CMK (cell line): ENCODE measurements at regions not wholly inside any gene's neighbourhood (a gene's known extent, or its start where the extent isn't known, plus 50 kb on each side); places are given as distances from the start of the nearest gene placed in this dataset.
A peak's percentile ranks its signal among the peaks of the same experiment; 100 is the strongest.
"Not testable (repeated sequence)": the region's sequence is repeated elsewhere in the genome, so short reads cannot be mapped to it uniquely, and the experiment has no call there.

Source experiments
- DNase-seq: peaks from one replicate; pipeline ENCODE4 v3.0.0-alpha.2; 2010; ENCODE audit warnings: low read depth

- no peak for DNase-seq
Measured at GRCh38 chr5:38148021-38148625, 110.2 kb upstream of the EGFLAM start.

- no peak for DNase-seq
Measured at GRCh38 chr5:38143384-38143783, 115.0 kb upstream of the EGFLAM start.

- DNase-seq = no peak
Measured at GRCh38 chr5:38141665-38142064, 116.7 kb upstream of the EGFLAM start.

- DNase-seq = no peak
Measured at GRCh38 chr5:38138574-38138973, 119.8 kb upstream of the EGFLAM start.

- no peak for DNase-seq
Measured at GRCh38 chr5:38135486-38136039, 122.8 kb upstream of the EGFLAM start.

- DNase-seq = no peak
Measured at GRCh38 chr5:38134810-38135209, 123.5 kb upstream of the EGFLAM start.

GRCh38 chr5:38134294-38134693 lies 124.1 kb upstream of the EGFLAM start:
- DNase-seq = not testable (repeated sequence)

- no peak for DNase-seq
Measured at GRCh38 chr5:38131686-38132085, 126.7 kb upstream of the EGFLAM start.

- DNase-seq = no peak
Measured at GRCh38 chr5:38124321-38124720, 134.0 kb upstream of the EGFLAM start.

- no peak for DNase-seq
Measured at GRCh38 chr5:38121420-38121819, 136.9 kb upstream of the EGFLAM start.

- no peak for DNase-seq
Measured at GRCh38 chr5:38119836-38120235, 138.5 kb upstream of the EGFLAM start.

- no peak for DNase-seq
Measured at GRCh38 chr5:38117784-38118479, 140.4 kb upstream of the EGFLAM start.

- DNase-seq = no peak
Measured at GRCh38 chr5:38115318-38115827, 143.0 kb upstream of the EGFLAM start.

GRCh38 chr5:38113880-38114279 lies 144.5 kb upstream of the EGFLAM start:
- DNase-seq = no peak

- no peak for DNase-seq
Measured at GRCh38 chr5:38113456-38113855, 144.9 kb upstream of the EGFLAM start.

- DNase-seq = no peak
Measured at GRCh38 chr5:38112938-38113337, 145.4 kb upstream of the EGFLAM start.

GRCh38 chr5:38110130-38110529 lies 148.2 kb upstream of the EGFLAM start:
- DNase-seq = no peak

GRCh38 chr5:38107096-38107495 lies 151.3 kb upstream of the EGFLAM start:
- DNase-seq = no peak

- peak; percentile 42 for DNase-seq
Measured at GRCh38 chr5:38105801-38106200, 152.6 kb upstream of the EGFLAM start.

- DNase-seq = no peak
Measured at GRCh38 chr5:38105231-38105570, 153.2 kb upstream of the EGFLAM start.

- DNase-seq = peak; percentile 26
Measured at GRCh38 chr5:38104497-38105230, 153.7 kb upstream of the EGFLAM start.

- no peak for DNase-seq
Measured at GRCh38 chr5:38101897-38102296, 156.5 kb upstream of the EGFLAM start.
